ENCODE measurements at regions not wholly inside any gene's neighbourhood (a gene's known extent, or its start where the extent isn't known, plus 50 kb on each side); places are given as distances from the start of the nearest gene placed in this dataset.

GRCh38 chr3:76942101-76942500, 97.8 kb upstream of the ROBO2 start:
- no peak for DNase-seq
- ChIA-PET POLR2A (no interaction called here), CTCF (no interaction called here)
- Histone ChIP-seq H3K4me2 (replicated peaks; ENCODE audit: low read depth, low read length, poor library complexity, severe bottlenecking) (no peak overlapping the region), H3K9me3 (ENCODE audit: control extremely low read depth in 1 of 3, control insufficient read depth in 2 of 3, insufficient read depth in 1 of 3, low read length in 2 of 3) (peaks cover 0 to 7% (median 0%) of the 10 kb centered on the region in 3 donors), H4K20me1 (ENCODE audit: control insufficient read depth, insufficient read depth, low read length, poor library complexity, severe bottlenecking) (no peaks in the 10 kb centered on the region), H3K79me2 (ENCODE audit: control insufficient read depth, insufficient read depth, low read length) (no peaks in the 10 kb centered on the region), H2AFZ (ENCODE audit: insufficient read depth, low read depth, low read length, poor library complexity, severe bottlenecking) (no peak overlapping the region), H3K36me3 (replicated peaks in 1 of 2; ENCODE audit: control extremely low read depth in 1 of 2, control insufficient read depth in 1 of 2, extremely low read depth in 1 of 2, insufficient read depth in 2 of 2, low read length in 1 of 2) (no peaks in the 10 kb centered on the region), H3K27me3 (replicated peaks in 1 of 4; ENCODE audit: control extremely low read depth in 1 of 4, control insufficient read depth in 3 of 4, insufficient read depth in 4 of 4, low read length in 3 of 4) (no peaks in the 10 kb centered on the region), H3K9ac (ENCODE audit: low read length) (no peak overlapping the region), H3K4me1 (ENCODE audit: control insufficient read depth in 2 of 2, insufficient read depth in 2 of 2, low read length in 2 of 2) (no peaks in the 10 kb centered on the region), H3K4me3 (ENCODE audit: control extremely low read depth in 1 of 5, extremely low read depth in 1 of 5, insufficient read depth in 1 of 5, low read depth in 2 of 5, low read length in 4 of 5) (no peak overlapping the region), H3K27ac (ENCODE audit: low read length in 2 of 2) (no peak overlapping the region)
- no peak overlapping the region for H3K27ac Mint-ChIP-seq
- peaks cover 7% of the 10 kb centered on the region for H3K9me3 Mint-ChIP-seq (ENCODE audit: insufficient read depth)
- intact Hi-C loops (cut with micrococcal nuclease): no loop called here
- TF ChIP-seq CTCF (IDR thresholded peaks at IDR 0.05): no peak
- TF ChIP-seq EZH2 (IDR thresholded peaks at IDR 0.05; ENCODE audit: borderline replicate concordance, insufficient read depth, low read depth, low read length, poor library complexity, severe bottlenecking): no peak
- H3K27me3 Mint-ChIP-seq: no peaks in the 10 kb centered on the region
- WGBS (ENCODE audit: insufficient coverage): no CpG with 5 or more reads among the region's 2 CpGs
- ATAC-seq (ENCODE audit: low read depth): no peak
- no peak overlapping the region for H3K4me3 Mint-ChIP-seq
- no peaks in the 10 kb centered on the region for H3K4me1 Mint-ChIP-seq

GRCh38 chr3:76943058-76943457, 96.8 kb upstream of the ROBO2 start:
- Mint-ChIP-seq H3K9me3 (ENCODE audit: insufficient read depth) (peaks cover 7% of the 10 kb centered on the region), H3K4me3 (no peak overlapping the region), H3K27me3 (no peaks in the 10 kb centered on the region), H3K4me1 (no peaks in the 10 kb centered on the region), H3K27ac (no peak overlapping the region)
- no peak for ATAC-seq (ENCODE audit: low read depth)
- POLR2A ChIA-PET: no interaction called here
- CTCF ChIA-PET: no interaction called here
- Histone ChIP-seq H3K4me1 (ENCODE audit: control insufficient read depth in 2 of 2, insufficient read depth in 2 of 2, low read length in 2 of 2) (no peaks in the 10 kb centered on the region), H3K27me3 (replicated peaks in 1 of 4; ENCODE audit: control extremely low read depth in 1 of 4, control insufficient read depth in 3 of 4, insufficient read depth in 4 of 4, low read length in 3 of 4) (no peaks in the 10 kb centered on the region), H3K27ac (ENCODE audit: low read length in 2 of 2) (no peak overlapping the region), H2AFZ (ENCODE audit: insufficient read depth, low read depth, low read length, poor library complexity, severe bottlenecking) (no peak overlapping the region), H3K9me3 (ENCODE audit: control extremely low read depth in 1 of 3, control insufficient read depth in 2 of 3, insufficient read depth in 1 of 3, low read length in 2 of 3) (peaks cover 0 to 4% (median 0%) of the 10 kb centered on the region in 3 donors), H3K4me3 (ENCODE audit: control extremely low read depth in 1 of 5, extremely low read depth in 1 of 5, insufficient read depth in 1 of 5, low read depth in 2 of 5, low read length in 4 of 5) (no peak overlapping the region), H3K36me3 (replicated peaks in 1 of 2; ENCODE audit: control extremely low read depth in 1 of 2, control insufficient read depth in 1 of 2, extremely low read depth in 1 of 2, insufficient read depth in 2 of 2, low read length in 1 of 2) (no peaks in the 10 kb centered on the region), H3K79me2 (ENCODE audit: control insufficient read depth, insufficient read depth, low read length) (no peaks in the 10 kb centered on the region), H3K4me2 (replicated peaks; ENCODE audit: low read depth, low read length, poor library complexity, severe bottlenecking) (no peak overlapping the region), H4K20me1 (ENCODE audit: control insufficient read depth, insufficient read depth, low read length, poor library complexity, severe bottlenecking) (no peaks in the 10 kb centered on the region), H3K9ac (ENCODE audit: low read length) (no peak overlapping the region)
- no peak for TF ChIP-seq CTCF (IDR thresholded peaks at IDR 0.05)
- TF ChIP-seq EZH2 (IDR thresholded peaks at IDR 0.05; ENCODE audit: borderline replicate concordance, insufficient read depth, low read depth, low read length, poor library complexity, severe bottlenecking): no peak
- 80% methylated on average over 1 of the region's 3 CpGs for WGBS (ENCODE audit: insufficient coverage)
- intact Hi-C loops (cut with micrococcal nuclease): no loop called here
- no peak for DNase-seq
